H1 (cell line): ENCODE measurements at regions not wholly inside any gene's neighbourhood (a gene's known extent, or its start where the extent isn't known, plus 50 kb on each side); places are given as distances from the start of the nearest gene placed in this dataset.

Source experiments
- ASH2L ChIP-seq: fragments of 200-600, 300-600 bp; sonication (generic); IDR thresholded peaks from one replicate; pipeline ENCODE4 v1.7.1; 2017; ENCODE audit warnings: low read length
- POLR2A ChIP-seq, 2 experiments: IDR thresholded peaks; 1 replicate in 1 of 2; 2 replicates in 1 of 2; pipeline ENCODE4 v1.6.1; 2011; ENCODE audit warnings: low read depth in 2 of 2, low read length in 2 of 2, mild to moderate bottlenecking in 2 of 2; ENCODE audit errors: control extremely low read depth in 1 of 2
- SIRT6 ChIP-seq: IDR thresholded peaks from one replicate; pipeline ENCODE4 v1.7.1; 2012; ENCODE audit warnings: low read length, inconsistent platforms
- SP2 ChIP-seq: IDR thresholded peaks from 2 replicates; pipeline ENCODE4 v1.6.1; 2012; ENCODE audit warnings: mild to moderate bottlenecking, low read length, inconsistent platforms
- TAF7 ChIP-seq: optimal IDR thresholded peaks from 2 replicates; pipeline ENCODE3; 2011; ENCODE audit warnings: low read depth, mild to moderate bottlenecking, inconsistent platforms, low read length, moderate library complexity, borderline replicate concordance

- TF ChIP-seq SIRT6, result no peak
- TF ChIP-seq SP2, result no peak
- TF ChIP-seq ASH2L, result no peak
- TF ChIP-seq TAF7, result no peak
- no peak for TF ChIP-seq POLR2A (IDR thresholded peaks at IDR 0.05; ENCODE audit: control extremely low read depth in 1 of 2, low read depth in 2 of 2, low read length in 2 of 2)
These were observed 319.6 kb upstream of the DCN start (continued) for GRCh38 chr12:91502208-91502607.
